ENCODE measurements at regions not wholly inside any gene's neighbourhood (a gene's known extent, or its start where the extent isn't known, plus 50 kb on each side); places are given as distances from the start of the nearest gene placed in this dataset.

DNA sequence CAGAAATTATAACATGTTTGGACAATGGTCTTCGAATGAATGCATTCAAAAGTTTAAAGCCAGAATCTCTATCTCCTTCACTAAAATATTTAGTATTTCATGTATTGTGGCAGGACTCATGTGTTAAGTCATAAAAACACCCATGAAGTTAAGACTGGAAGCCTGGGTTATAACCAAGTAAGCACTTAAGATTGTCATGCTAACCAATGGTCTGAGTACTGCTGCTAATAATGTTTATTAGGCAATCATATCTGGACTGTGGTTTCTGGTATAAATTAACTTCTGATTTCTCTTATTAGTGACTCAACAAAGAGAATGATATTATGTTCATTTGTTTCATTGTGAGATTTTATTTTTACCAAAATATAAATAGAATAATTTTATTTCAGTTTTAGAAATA lies 297.9 kb upstream of the EDIL3 start:
- TF ChIP-seq CTCF (IDR thresholded peaks at IDR 0.05; ENCODE audit: poor library complexity), result no peak
- TF ChIP-seq EZH2phosphoT487 (IDR thresholded peaks at IDR 0.05; ENCODE audit: low read depth, severe bottlenecking, unreplicated experiment), result no peak

All from hepatocyte (in vitro differentiated cells).